Right atrium auricular region (tissue), 2 donors: ENCODE measurements at regions not wholly inside any gene's neighbourhood (a gene's known extent, or its start where the extent isn't known, plus 50 kb on each side); places are given as distances from the start of the nearest gene placed in this dataset.

ENCODE experiments used
- DNase-seq: peaks from one replicate; pipeline ENCODE4 v3.0.0-alpha.2; 2019; ENCODE audit warnings: low spot score
- H3K27ac ChIP-seq, 2 donors: fragments of 200-600 bp; sonication (generic); 1 replicate in 1 of 2; 2 replicates in 1 of 2; pipeline ENCODE4 v1.5.1; 2016 to 2019
- H3K27me3 ChIP-seq, 2 donors: fragments of 200-600 bp; sonication (generic); one replicate each; pipeline versions ENCODE4 v1.5.1 to v1.6.0; 2017 to 2019
- H3K36me3 ChIP-seq: fragments of 200-600 bp; sonication (generic); one replicate; pipeline ENCODE4 v1.5.1; 2016
- H3K4me1 ChIP-seq, 2 donors: fragments of 200-600 bp; sonication (generic); one replicate each; pipeline versions ENCODE4 v1.5.1 to v1.6.0; 2017 to 2019
- H3K4me3 ChIP-seq, 2 donors: fragments of 200-600 bp; sonication (generic); 1 replicate in 1 of 2; 2 replicates in 1 of 2; pipeline ENCODE4 v1.5.1; 2017 to 2019; ENCODE audit warnings: mild to moderate bottlenecking in 1 of 2, moderate library complexity in 1 of 2
- H3K9me3 ChIP-seq, 2 donors: fragments of 200-600 bp; sonication (generic); one replicate each; pipeline ENCODE4 v1.5.1; 2019
- CTCF ChIP-seq, 2 donors: fragments of 200-600 bp; sonication (generic); IDR thresholded peaks; one replicate each; pipeline ENCODE4 v1.5.1; 2019; ENCODE audit warnings: antibody characterized with exemption in 2 of 2

GRCh38 chr1:13878021-13878420 lies 178.0 kb downstream of the PRDM2 start:
- Histone ChIP-seq H3K36me3 (no peaks in the 10 kb centered on the region), H3K4me3 (no peak overlapping the region), H3K27me3 (no peaks in the 10 kb centered on the region), H3K9me3 (no peaks in the 10 kb centered on the region), H3K4me1 (no peaks in the 10 kb centered on the region), H3K27ac (no peak overlapping the region)
- TF ChIP-seq CTCF (IDR thresholded peaks at IDR 0.05): no peak
- no peak for DNase-seq

- Histone ChIP-seq H3K9me3 (no peaks in the 10 kb centered on the region), H3K4me3 (no peak overlapping the region), H3K27ac (no peak overlapping the region), H3K27me3 (no peaks in the 10 kb centered on the region), H3K4me1 (no peaks in the 10 kb centered on the region), H3K36me3 (no peaks in the 10 kb centered on the region)
- no peak for TF ChIP-seq CTCF (IDR thresholded peaks at IDR 0.05)
- DNase-seq: no peak
These were observed 178.5 kb downstream of the PRDM2 start for GRCh38 chr1:13878451-13878850.

- DNase-seq: no peak
- no peaks in the 10 kb centered on the region for H3K27me3 ChIP-seq
- no peak for TF ChIP-seq CTCF (IDR thresholded peaks at IDR 0.05)
- H3K4me3 ChIP-seq: no peak overlapping the region
- no peaks in the 10 kb centered on the region for H3K36me3 ChIP-seq
- H3K9me3 ChIP-seq: no peaks in the 10 kb centered on the region
- H3K4me1 ChIP-seq: no peaks in the 10 kb centered on the region
- H3K27ac ChIP-seq: no peak overlapping the region
These were observed 181.5 kb downstream of the PRDM2 start for GRCh38 chr1:13881385-13882088.

- TF ChIP-seq CTCF (IDR thresholded peaks at IDR 0.05): no peak
- Histone ChIP-seq H3K36me3 (no peaks in the 10 kb centered on the region), H3K9me3 (peaks cover 0 to 8% of the 10 kb centered on the region in 2 donors), H3K27me3 (no peaks in the 10 kb centered on the region), H3K4me1 (peaks cover 0 to 9% of the 10 kb centered on the region in 2 donors), H3K27ac (no peak overlapping the region), H3K4me3 (no peak overlapping the region)
- no peak for DNase-seq
These were observed 188.5 kb downstream of the PRDM2 start for GRCh38 chr1:13888351-13888986.

GRCh38 chr1:13889495-13889894 lies 189.5 kb downstream of the PRDM2 start:
- peaks cover 0 to 11% of the 10 kb centered on the region in 2 donors for H3K4me1 ChIP-seq
- H3K9me3 ChIP-seq: peaks cover 0 to 8% of the 10 kb centered on the region in 2 donors
- TF ChIP-seq CTCF (IDR thresholded peaks at IDR 0.05): no peak
- H3K36me3 ChIP-seq: no peaks in the 10 kb centered on the region
- H3K27me3 ChIP-seq: no peaks in the 10 kb centered on the region
- no peak overlapping the region for H3K27ac ChIP-seq
- no peak for DNase-seq
- no peak overlapping the region for H3K4me3 ChIP-seq
